BE2C (cell line): ENCODE measurements at regions not wholly inside any gene's neighbourhood (a gene's known extent, or its start where the extent isn't known, plus 50 kb on each side); places are given as distances from the start of the nearest gene placed in this dataset.

ENCODE experiments used
- DNase-seq: peaks from one replicate; pipeline ENCODE4 v3.0.0-alpha.2; 2020
- H3K27me3 ChIP-seq: fragments of 250-450 bp; sonication (Bioruptor Pico); 2 replicates; pipeline ENCODE4 v1.5.1; 2020; ENCODE audit warnings: mild to moderate bottlenecking
- H3K36me3 ChIP-seq: fragments of 250-450 bp; sonication (Bioruptor Pico); 2 replicates; pipeline ENCODE4 v1.5.1; 2020; ENCODE audit warnings: mild to moderate bottlenecking
- H3K4me1 ChIP-seq: fragments of 250-450 bp; sonication (Bioruptor Pico); 2 replicates; pipeline ENCODE4 v1.5.1; 2020
- H3K4me3 ChIP-seq: 2 replicates; pipeline ENCODE4 v1.5.1; 2011; ENCODE audit warnings: low read depth, low read length
- H3K9me3 ChIP-seq: fragments of 250-450 bp; sonication (Bioruptor Pico); 2 replicates; pipeline ENCODE4 v1.5.1; 2020
- CTCF ChIP-seq: IDR thresholded peaks from 2 replicates; pipeline ENCODE4 v1.5.1; 2012; ENCODE audit warnings: mild to moderate bottlenecking, low read depth, low read length

GRCh38 chr18:8458546-8459215 lies 150.6 kb upstream of the RAB12 start:
- no peaks in the 10 kb centered on the region for H3K36me3 ChIP-seq
- no peaks in the 10 kb centered on the region for H3K27me3 ChIP-seq
- TF ChIP-seq CTCF = no peak
- no peaks in the 10 kb centered on the region for H3K9me3 ChIP-seq
- H3K4me3 ChIP-seq = no peak overlapping the region
- H3K4me1 ChIP-seq = no peaks in the 10 kb centered on the region
- no peak for DNase-seq

- Histone ChIP-seq H3K27me3 (no peaks in the 10 kb centered on the region), H3K4me3 (no peak overlapping the region), H3K36me3 (no peaks in the 10 kb centered on the region), H3K4me1 (no peaks in the 10 kb centered on the region), H3K9me3 (no peaks in the 10 kb centered on the region)
- no peak for TF ChIP-seq CTCF
- no peak for DNase-seq
Measured at GRCh38 chr18:8460748-8461147, 148.5 kb upstream of the RAB12 start.

- TF ChIP-seq CTCF = no peak
- no peak overlapping the region for H3K4me3 ChIP-seq
- no peaks in the 10 kb centered on the region for H3K27me3 ChIP-seq
- no peak for DNase-seq
- no peaks in the 10 kb centered on the region for H3K9me3 ChIP-seq
- no peaks in the 10 kb centered on the region for H3K36me3 ChIP-seq
- H3K4me1 ChIP-seq = no peaks in the 10 kb centered on the region
Measured at GRCh38 chr18:8461544-8461943, 147.7 kb upstream of the RAB12 start.

GRCh38 chr18:8462651-8463185 lies 146.5 kb upstream of the RAB12 start:
- no peaks in the 10 kb centered on the region for H3K4me1 ChIP-seq
- H3K27me3 ChIP-seq = no peaks in the 10 kb centered on the region
- H3K4me3 ChIP-seq = no peak overlapping the region
- H3K9me3 ChIP-seq = no peaks in the 10 kb centered on the region
- no peak for DNase-seq
- TF ChIP-seq CTCF = no peak
- H3K36me3 ChIP-seq = no peaks in the 10 kb centered on the region

- no peaks in the 10 kb centered on the region for H3K36me3 ChIP-seq
- H3K4me1 ChIP-seq = no peaks in the 10 kb centered on the region
- H3K9me3 ChIP-seq = no peaks in the 10 kb centered on the region
- no peak for TF ChIP-seq CTCF
- DNase-seq = no peak
- H3K4me3 ChIP-seq = no peak overlapping the region
- no peaks in the 10 kb centered on the region for H3K27me3 ChIP-seq
Measured at GRCh38 chr18:8463791-8464190, 145.4 kb upstream of the RAB12 start.

GRCh38 chr18:8468191-8468590 lies 141.0 kb upstream of the RAB12 start:
- Histone ChIP-seq H3K36me3 (no peaks in the 10 kb centered on the region), H3K4me3 (no peak overlapping the region), H3K4me1 (no peaks in the 10 kb centered on the region), H3K9me3 (no peaks in the 10 kb centered on the region), H3K27me3 (no peaks in the 10 kb centered on the region)
- no peak for TF ChIP-seq CTCF
- no peak for DNase-seq
